ENCODE measurements at regions not wholly inside any gene's neighbourhood (a gene's known extent, or its start where the extent isn't known, plus 50 kb on each side); places are given as distances from the start of the nearest gene placed in this dataset.

- Mint-ChIP-seq H3K4me3 (no peak overlapping the region), H3K9me3 (peaks cover 15 to 20% of the 10 kb centered on the region in 2 donors), H3K4me1 (no peaks in the 10 kb centered on the region), H3K27me3 (ENCODE audit: low read depth in 2 of 2) (no peaks in the 10 kb centered on the region), H3K36me3 (peaks cover 20% of the 10 kb centered on the region), H3K27ac (no peak overlapping the region)
- intact Hi-C loops (cut with micrococcal nuclease) = no loop called here
- TF ChIP-seq, protein P1, sequence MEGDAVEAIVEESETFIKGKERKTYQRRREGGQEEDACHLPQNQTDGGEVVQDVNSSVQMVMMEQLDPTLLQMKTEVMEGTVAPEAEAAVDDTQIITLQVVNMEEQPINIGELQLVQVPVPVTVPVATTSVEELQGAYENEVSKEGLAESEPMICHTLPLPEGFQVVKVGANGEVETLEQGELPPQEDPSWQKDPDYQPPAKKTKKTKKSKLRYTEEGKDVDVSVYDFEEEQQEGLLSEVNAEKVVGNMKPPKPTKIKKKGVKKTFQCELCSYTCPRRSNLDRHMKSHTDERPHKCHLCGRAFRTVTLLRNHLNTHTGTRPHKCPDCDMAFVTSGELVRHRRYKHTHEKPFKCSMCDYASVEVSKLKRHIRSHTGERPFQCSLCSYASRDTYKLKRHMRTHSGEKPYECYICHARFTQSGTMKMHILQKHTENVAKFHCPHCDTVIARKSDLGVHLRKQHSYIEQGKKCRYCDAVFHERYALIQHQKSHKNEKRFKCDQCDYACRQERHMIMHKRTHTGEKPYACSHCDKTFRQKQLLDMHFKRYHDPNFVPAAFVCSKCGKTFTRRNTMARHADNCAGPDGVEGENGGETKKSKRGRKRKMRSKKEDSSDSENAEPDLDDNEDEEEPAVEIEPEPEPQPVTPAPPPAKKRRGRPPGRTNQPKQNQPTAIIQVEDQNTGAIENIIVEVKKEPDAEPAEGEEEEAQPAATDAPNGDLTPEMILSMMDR (IDR thresholded peaks at IDR 0.05) = no peak
- Histone ChIP-seq H3K36me3 (ENCODE audit: control insufficient read depth, insufficient read depth, low read length) (no peaks in the 10 kb centered on the region), H3K9me3 (ENCODE audit: control insufficient read depth, insufficient read depth, low read length) (peaks cover 4% of the 10 kb centered on the region), H3K27ac (ENCODE audit: low read length) (no peak overlapping the region), H3K4me1 (ENCODE audit: control insufficient read depth, insufficient read depth, low read length) (no peaks in the 10 kb centered on the region), H3K4me3 (ENCODE audit: low read length) (no peak overlapping the region), H3K27me3 (ENCODE audit: control insufficient read depth, insufficient read depth, low read length) (no peaks in the 10 kb centered on the region)
- ATAC-seq = no peak
- no peak for DNase-seq
- WGBS (ENCODE audit: insufficient coverage) = 61% methylated on average over 4 of the region's 4 CpGs
Measured at GRCh38 chr13:60970736-60971135, 444.9 kb downstream of the PCDH20 start.

DNA sequence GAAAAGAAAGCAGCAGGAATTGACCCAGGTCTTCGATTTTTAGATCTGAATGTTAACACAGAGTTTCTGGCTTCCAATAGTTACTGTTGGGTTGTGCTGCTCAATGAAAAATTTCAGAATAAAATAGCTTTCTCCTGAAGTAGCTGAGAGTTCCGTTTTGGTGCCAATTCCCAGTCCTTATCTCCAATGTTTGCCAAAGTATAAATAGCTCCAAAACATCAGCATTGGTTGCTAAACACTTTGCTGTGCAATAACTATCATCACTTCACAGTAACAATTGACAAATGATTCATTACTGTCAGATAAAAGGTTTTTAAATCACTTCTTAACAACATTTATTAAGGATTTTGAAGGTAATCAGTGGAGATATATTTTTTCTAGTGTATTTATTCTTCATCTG is 446.0 kb downstream of the PCDH20 start:
- peaks cover 10 to 18% of the 10 kb centered on the region in 2 donors for H3K9me3 Mint-ChIP-seq
- peaks cover 14% of the 10 kb centered on the region for H3K36me3 Mint-ChIP-seq
- H3K27ac Mint-ChIP-seq = no peak overlapping the region
- TF ChIP-seq, protein P1 (IDR thresholded peaks at IDR 0.05) = no peak
- Histone ChIP-seq H3K27ac (ENCODE audit: low read length) (no peak overlapping the region), H3K36me3 (ENCODE audit: control insufficient read depth, insufficient read depth, low read length) (no peaks in the 10 kb centered on the region), H3K27me3 (ENCODE audit: control insufficient read depth, insufficient read depth, low read length) (no peaks in the 10 kb centered on the region), H3K9me3 (ENCODE audit: control insufficient read depth, insufficient read depth, low read length) (peaks cover 4% of the 10 kb centered on the region), H3K4me3 (ENCODE audit: low read length) (no peak overlapping the region), H3K4me1 (ENCODE audit: control insufficient read depth, insufficient read depth, low read length) (no peaks in the 10 kb centered on the region)
- 55% methylated on average over 2 of the region's 2 CpGs for WGBS (ENCODE audit: insufficient coverage)
- ATAC-seq = no peak
- intact Hi-C loops (cut with micrococcal nuclease) = no loop called here
- no peaks in the 10 kb centered on the region for H3K4me1 Mint-ChIP-seq
- no peaks in the 10 kb centered on the region for H3K27me3 Mint-ChIP-seq (ENCODE audit: low read depth in 2 of 2)
- H3K4me3 Mint-ChIP-seq = no peak overlapping the region
- no peak for DNase-seq

DNA sequence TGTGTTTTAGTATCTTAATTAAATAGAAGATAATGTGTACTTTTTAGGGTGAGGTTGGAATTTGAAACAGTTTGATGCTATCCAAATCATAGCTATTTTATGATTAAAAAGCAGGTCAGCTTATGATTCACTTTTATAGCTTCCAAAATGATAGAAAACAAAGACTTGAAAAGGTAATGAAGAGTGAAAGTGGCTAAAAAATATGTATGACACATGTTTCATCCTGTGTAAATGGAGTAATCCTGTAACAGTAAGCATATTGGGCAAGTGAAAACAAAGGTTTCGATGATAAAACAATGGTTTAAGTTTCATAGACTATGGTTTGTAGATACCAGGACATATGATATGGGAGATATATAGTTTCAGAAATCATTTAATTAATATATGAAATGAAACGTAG is 456.2 kb downstream of the PCDH20 start:
- Mint-ChIP-seq H3K9me3 (peaks cover 17 to 21% of the 10 kb centered on the region in 2 donors), H3K27ac (no peak overlapping the region), H3K36me3 (peaks cover 8% of the 10 kb centered on the region), H3K4me1 (no peaks in the 10 kb centered on the region), H3K4me3 (no peak overlapping the region), H3K27me3 (ENCODE audit: low read depth in 2 of 2) (no peaks in the 10 kb centered on the region)
- Histone ChIP-seq H3K27me3 (ENCODE audit: control insufficient read depth, insufficient read depth, low read length) (no peaks in the 10 kb centered on the region), H3K4me1 (ENCODE audit: control insufficient read depth, insufficient read depth, low read length) (no peaks in the 10 kb centered on the region), H3K4me3 (ENCODE audit: low read length) (no peak overlapping the region), H3K9me3 (ENCODE audit: control insufficient read depth, insufficient read depth, low read length) (no peaks in the 10 kb centered on the region), H3K27ac (ENCODE audit: low read length) (no peak overlapping the region), H3K36me3 (ENCODE audit: control insufficient read depth, insufficient read depth, low read length) (no peaks in the 10 kb centered on the region)
- TF ChIP-seq, protein P1 (IDR thresholded peaks at IDR 0.05) = no peak
- DNase-seq (no peak), ATAC-seq (no peak)
- WGBS (ENCODE audit: insufficient coverage) = 91% methylated on average over 2 of the region's 2 CpGs
- intact Hi-C loops (cut with micrococcal nuclease) = no loop called here

GRCh38 chr13:60957816-60958215 is 457.8 kb downstream of the PCDH20 start:
- H3K27me3 Mint-ChIP-seq (ENCODE audit: low read depth in 2 of 2) = no peaks in the 10 kb centered on the region
- Histone ChIP-seq H3K27me3 (ENCODE audit: control insufficient read depth, insufficient read depth, low read length) (no peaks in the 10 kb centered on the region), H3K36me3 (ENCODE audit: control insufficient read depth, insufficient read depth, low read length) (no peaks in the 10 kb centered on the region), H3K27ac (ENCODE audit: low read length) (no peak overlapping the region), H3K9me3 (ENCODE audit: control insufficient read depth, insufficient read depth, low read length) (no peaks in the 10 kb centered on the region), H3K4me3 (ENCODE audit: low read length) (no peak overlapping the region), H3K4me1 (ENCODE audit: control insufficient read depth, insufficient read depth, low read length) (no peaks in the 10 kb centered on the region)
- no peak overlapping the region for H3K4me3 Mint-ChIP-seq
- intact Hi-C loops (cut with micrococcal nuclease) = no loop called here
- ATAC-seq = no peak
- H3K36me3 Mint-ChIP-seq = no peaks in the 10 kb centered on the region
- DNase-seq = no peak
- no CpG with 5 or more reads among the region's 1 CpG for WGBS (ENCODE audit: insufficient coverage)
- no peak overlapping the region for H3K27ac Mint-ChIP-seq
- H3K9me3 Mint-ChIP-seq = peaks cover 14 to 20% of the 10 kb centered on the region in 2 donors
- no peaks in the 10 kb centered on the region for H3K4me1 Mint-ChIP-seq
- TF ChIP-seq, protein P1 (IDR thresholded peaks at IDR 0.05) = no peak

Measured in natural killer cell (primary cell).